Spleen (tissue), 11 donors: ENCODE measurements at regions not wholly inside any gene's neighbourhood (a gene's known extent, or its start where the extent isn't known, plus 50 kb on each side); places are given as distances from the start of the nearest gene placed in this dataset.

Experiments
- DNase-seq: peaks from one replicate; pipeline ENCODE4 v3.0.0-alpha.2; 2020
- H3K27ac ChIP-seq, 8 donors: fragments of 200-600 bp; sonication (generic) in 7 of 8; 1 replicate in 4 of 8; 2 replicates in 4 of 8; pipeline versions ENCODE4 v1.5.0 to v1.8.0; 2016 to 2021; ENCODE audit warnings: inconsistent platforms in 4 of 8, mild to moderate bottlenecking in 4 of 8, moderate library complexity in 1 of 8
- H3K27me3 ChIP-seq, 7 donors: fragments of 200-600 bp; sonication (generic) in 6 of 7; replicated peaks in 1 of 7; 1 replicate in 4 of 7; 2 replicates in 3 of 7; pipeline versions ENCODE4 v1.5.0 to v1.8.0; 2016 to 2021; ENCODE audit warnings: inconsistent platforms in 3 of 7, mild to moderate bottlenecking in 1 of 7
- H3K36me3 ChIP-seq, 6 donors: fragments of 200-600 bp; sonication (generic) in 5 of 6; 1 replicate in 4 of 6; 2 replicates in 2 of 6; pipeline versions ENCODE4 v1.5.0 to v1.8.0; 2016 to 2021; ENCODE audit warnings: inconsistent platforms in 2 of 6
- H3K4me1 ChIP-seq, 6 donors: fragments of 200-600 bp; sonication (generic) in 5 of 6; 1 replicate in 3 of 6; 2 replicates in 3 of 6; pipeline versions ENCODE4 v1.5.0 to v1.8.0; 2016 to 2021; ENCODE audit warnings: inconsistent platforms in 3 of 6
- H3K4me3 ChIP-seq, 8 donors: fragments of 200-600 bp; sonication (generic) in 7 of 8; 1 replicate in 4 of 8; 2 replicates in 4 of 8; pipeline versions ENCODE4 v1.5.0 to v1.8.0; 2016 to 2021; ENCODE audit warnings: inconsistent platforms in 4 of 8, mild to moderate bottlenecking in 4 of 8, moderate library complexity in 2 of 8
- H3K9me3 ChIP-seq, 8 donors: fragments of 200-600 bp; sonication (generic) in 7 of 8; 1 replicate in 4 of 8; 2 replicates in 4 of 8; pipeline versions ENCODE4 v1.5.0 to v1.8.0; 2016 to 2021; ENCODE audit warnings: inconsistent platforms in 4 of 8
- CTCF ChIP-seq, 11 experiments: fragments of 200-600 bp in 7 of 11; fragments of 450-650 bp in 4 of 11; sonication (generic) in 4 of 11; IDR thresholded peaks in 8 of 11; conservative IDR thresholded peaks in 3 of 11; 1 replicate in 7 of 11; 2 replicates in 4 of 11; pipeline versions ENCODE4 v1.4.0 to v1.8.0; 2016 to 2021; ENCODE audit warnings: antibody characterized with exemption in 11 of 11, inconsistent platforms in 4 of 11, mild to moderate bottlenecking in 1 of 11
- POLR2A ChIP-seq, 3 donors: fragments of 450-650 bp; IDR thresholded peaks; one replicate each; pipeline ENCODE4 v1.5.1; 2017; ENCODE audit warnings: antibody characterized with exemption in 3 of 3, mild to moderate bottlenecking in 1 of 3
- POLR2AphosphoS5 ChIP-seq, 3 donors: sonication (generic); formaldehyde crosslinking; IDR thresholded peaks; one replicate each; pipeline ENCODE4 v1.5.1; 2017; ENCODE audit warnings: antibody characterized with exemption in 3 of 3
- WGBS, 5 donors: extraction: QIAGEN DNeasy Blood & Tissue Kit in 3 of 5; methylation state at CpG; one replicate each; pipeline versions ENCODE4 v1.1.5 to v1.1.7; 2013 to 2018; 5-methylcytosine and 5-hydroxymethylcytosine counted together
- intact Hi-C: fragments of 100-400 bp; cut with DNase I; formaldehyde crosslinking; loops from one replicate; pipeline ENCODE4 v1.15.0; 2023; ENCODE audit warnings: low total_unique reads
- donor health status: healthy with polysubstance abuse.
- donor health status: DM: no; HTN: no; CAD: no; lungs with moderate emphysema.
- donor health status: DM: no; HTN: no; CAD: no.
- donor health status: Bipolar disorder and iron deficiency.
- donor health status: healthy.
- donor health status: DM: no; HTN: no; CAD: no.
- donor health status: DM: yes; HTN: yes; CAD: no.

- Histone ChIP-seq H3K27me3 (no peaks in the 10 kb centered on the region), H3K27ac (no peak overlapping the region), H3K4me3 (no peak overlapping the region), H3K4me1 (no peaks in the 10 kb centered on the region), H3K9me3 (peaks cover 0 to 8% (median 0%) of the 10 kb centered on the region in 8 donors), H3K36me3 (no peaks in the 10 kb centered on the region)
- no peak for TF ChIP-seq CTCF (IDR thresholded peaks at IDR 0.05 in 8 of 11, conservative IDR thresholded peaks at IDR 0.05 in 3 of 11)
- no peak for TF ChIP-seq POLR2AphosphoS5 (IDR thresholded peaks at IDR 0.05)
- TF ChIP-seq POLR2A (IDR thresholded peaks at IDR 0.05): no peak
- DNase-seq: no peak
- 32 to 41% (median 39%) methylated on average over 3 of the region's 3 CpGs for WGBS, 5 donors
- intact Hi-C loops: no loop called here
These were observed 1362.7 kb upstream of the CHAC2 start for GRCh38 chr2:52404866-52405265.

GRCh38 chr2:52404046-52404445, 1363.6 kb upstream of the CHAC2 start:
- Histone ChIP-seq H3K9me3 (peaks cover 0 to 8% (median 0%) of the 10 kb centered on the region in 8 donors), H3K4me1 (no peaks in the 10 kb centered on the region), H3K36me3 (no peaks in the 10 kb centered on the region), H3K27ac (no peak overlapping the region), H3K4me3 (no peak overlapping the region), H3K27me3 (no peaks in the 10 kb centered on the region)
- DNase-seq: no peak
- no peak for TF ChIP-seq CTCF (IDR thresholded peaks at IDR 0.05 in 8 of 11, conservative IDR thresholded peaks at IDR 0.05 in 3 of 11)
- no peak for TF ChIP-seq POLR2A (IDR thresholded peaks at IDR 0.05)
- TF ChIP-seq POLR2AphosphoS5 (IDR thresholded peaks at IDR 0.05): no peak
- WGBS, 5 donors: 84 to 92% (median 84%) methylated on average over 4 of the region's 4 CpGs
- intact Hi-C loops: no loop called here

DNA sequence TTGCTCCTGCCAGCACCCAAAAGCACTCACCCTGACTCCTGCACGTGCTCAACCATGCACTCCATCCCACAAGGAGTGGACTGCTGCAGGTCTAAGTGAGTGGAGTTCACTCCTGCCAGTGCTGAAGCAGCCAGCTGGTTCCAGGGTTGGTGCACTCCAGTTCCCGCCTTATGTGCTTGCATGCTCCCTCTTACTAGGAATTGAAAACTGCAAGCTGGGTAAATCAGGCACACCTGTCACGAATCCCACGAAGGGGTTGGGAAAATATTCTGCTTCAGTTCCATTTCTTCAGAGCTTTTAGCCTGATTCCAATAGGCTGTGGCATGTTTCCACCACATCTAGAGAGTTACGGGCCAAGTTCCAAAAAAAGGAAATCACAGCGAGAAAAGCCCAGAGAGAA, 1365.5 kb upstream of the CHAC2 start:
- peaks cover 0 to 8% (median 0%) of the 10 kb centered on the region in 8 donors for H3K9me3 ChIP-seq
- H3K27me3 ChIP-seq: no peaks in the 10 kb centered on the region
- H3K27ac ChIP-seq: no peak overlapping the region
- intact Hi-C loops: no loop called here
- H3K4me3 ChIP-seq: no peak overlapping the region
- no peaks in the 10 kb centered on the region for H3K4me1 ChIP-seq
- H3K36me3 ChIP-seq: no peaks in the 10 kb centered on the region
- TF ChIP-seq POLR2A (IDR thresholded peaks at IDR 0.05) (no peak), POLR2AphosphoS5 (IDR thresholded peaks at IDR 0.05) (no peak), CTCF (IDR thresholded peaks at IDR 0.05 in 8 of 11, conservative IDR thresholded peaks at IDR 0.05 in 3 of 11) (no peak)
- 60 to 78% (median 76%) methylated on average over 6 of the region's 6 CpGs for WGBS, 5 donors
- no peak for DNase-seq

DNA sequence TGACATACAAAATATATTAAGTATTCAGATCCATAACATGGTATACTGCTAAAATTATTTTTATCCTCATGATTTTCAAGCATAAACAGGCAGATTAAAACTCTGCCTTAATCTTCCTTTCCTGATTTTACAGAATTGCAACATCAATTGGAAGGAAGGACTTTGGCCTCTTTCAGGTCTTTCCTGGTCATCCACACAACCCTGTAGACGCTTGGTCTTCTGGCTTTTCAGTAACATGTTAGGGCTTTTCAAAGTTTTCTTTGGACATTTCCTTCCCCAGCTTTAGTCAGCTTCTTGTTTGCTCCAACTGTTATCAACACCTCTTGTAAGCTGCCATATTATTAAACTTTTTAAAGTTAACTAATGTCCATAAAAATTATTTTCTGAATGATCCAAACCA, 1364.9 kb upstream of the NRXN1 start:
- Histone ChIP-seq H3K4me3 (no peak overlapping the region), H3K27ac (no peak overlapping the region), H3K36me3 (no peaks in the 10 kb centered on the region), H3K27me3 (no peaks in the 10 kb centered on the region), H3K4me1 (no peaks in the 10 kb centered on the region), H3K9me3 (peaks cover 0 to 7% (median 0%) of the 10 kb centered on the region in 8 donors)
- DNase-seq: no peak
- intact Hi-C loops: no loop called here
- 67 to 85% (median 75%) methylated on average over 1 of the region's 1 CpG for WGBS, 5 donors
- TF ChIP-seq CTCF (IDR thresholded peaks at IDR 0.05 in 8 of 11, conservative IDR thresholded peaks at IDR 0.05 in 3 of 11) (no peak), POLR2AphosphoS5 (IDR thresholded peaks at IDR 0.05) (no peak), POLR2A (IDR thresholded peaks at IDR 0.05) (no peak)
